Keratinocyte (primary cell): ENCODE measurements at regions not wholly inside any gene's neighbourhood (a gene's known extent, or its start where the extent isn't known, plus 50 kb on each side); places are given as distances from the start of the nearest gene placed in this dataset.

ENCODE experiments used
- DNase-seq: peaks from one replicate; pipeline ENCODE4 v3.0.0-alpha.2; 2011; ENCODE audit warnings: low read depth, missing footprints, low spot score
- FAIRE-seq: peaks from 2 replicates; lab custom pipeline; 2011; peaks lifted over from hg19 to GRCh38; lab: Jason Lieb, UNC
- H2AFZ ChIP-seq: 2 replicates; pipeline ENCODE4 v1.6.0; 2012; ENCODE audit warnings: low read length, control low read depth, inconsistent platforms; ENCODE audit not compliant: control insufficient read depth
- H3K27ac ChIP-seq: 2 replicates; pipeline ENCODE4 v1.5.1; 2011; ENCODE audit warnings: low read length; ENCODE audit not compliant: control insufficient read depth, insufficient read depth
- H3K27me3 ChIP-seq: 3 replicates; pipeline ENCODE4 v1.6.0; 2011; ENCODE audit warnings: low read length; ENCODE audit not compliant: control insufficient read depth, insufficient read depth; ENCODE audit errors: extremely low read depth
- H3K36me3 ChIP-seq, 2 experiments: 2 replicates in 1 of 2; 3 replicates in 1 of 2; pipeline ENCODE4 v1.5.1; 2011; ENCODE audit warnings: low read length in 2 of 2, mild to moderate bottlenecking in 1 of 2; ENCODE audit not compliant: control insufficient read depth in 2 of 2, insufficient read depth in 2 of 2; ENCODE audit errors: extremely low read depth in 1 of 2
- H3K4me1 ChIP-seq: 3 replicates; pipeline ENCODE4 v1.5.1; 2011; ENCODE audit warnings: low read length; ENCODE audit not compliant: control insufficient read depth, insufficient read depth; ENCODE audit errors: extremely low read depth
- H3K4me2 ChIP-seq: 3 replicates; pipeline ENCODE4 v1.6.0; 2011; ENCODE audit warnings: low read depth, low read length; ENCODE audit not compliant: control insufficient read depth, insufficient read depth; ENCODE audit errors: extremely low read depth
- H3K4me3 ChIP-seq, 3 experiments: fragments of 200-600 bp in 1 of 3; sonication (generic) in 1 of 3; 2 replicates in 2 of 3; 3 replicates in 1 of 3; pipeline ENCODE4 v1.5.1; 2011 to 2016; ENCODE audit warnings: low read length in 3 of 3, mild to moderate bottlenecking in 3 of 3, control low read depth in 2 of 3, inconsistent platforms in 1 of 3, low read depth in 1 of 3, mixed read lengths in 1 of 3, mixed run types in 1 of 3, moderate library complexity in 1 of 3; ENCODE audit not compliant: control insufficient read depth in 2 of 3, insufficient read depth in 2 of 3; ENCODE audit errors: extremely low read depth in 1 of 3
- H3K79me2 ChIP-seq: 2 replicates; pipeline ENCODE4 v1.6.0; 2012; ENCODE audit warnings: low read length; ENCODE audit not compliant: control insufficient read depth, insufficient read depth
- H3K9ac ChIP-seq: 3 replicates; pipeline ENCODE4 v1.6.0; 2011; ENCODE audit warnings: low read length; ENCODE audit not compliant: control insufficient read depth, insufficient read depth; ENCODE audit errors: extremely low read depth
- H3K9me1 ChIP-seq: 3 replicates; pipeline ENCODE4 v1.6.0; 2011; ENCODE audit warnings: low read length; ENCODE audit not compliant: control insufficient read depth, insufficient read depth; ENCODE audit errors: extremely low read depth
- H3K9me3 ChIP-seq: 2 replicates; pipeline ENCODE4 v1.5.1; 2012; ENCODE audit warnings: low read depth, low read length; ENCODE audit not compliant: control insufficient read depth
- H4K20me1 ChIP-seq: 3 replicates; pipeline ENCODE4 v1.6.0; 2011; ENCODE audit warnings: low read length; ENCODE audit not compliant: control insufficient read depth, insufficient read depth; ENCODE audit errors: extremely low read depth
- CTCF ChIP-seq, 3 experiments: IDR thresholded peaks in 1 of 3; conservative IDR thresholded peaks in 1 of 3; optimal IDR thresholded peaks in 1 of 3; 2 replicates in 2 of 3; 3 replicates in 1 of 3; pipeline versions ENCODE3 to v1.5.1; 2011; ENCODE audit warnings: low read length in 3 of 3, mild to moderate bottlenecking in 3 of 3, moderate library complexity in 2 of 3, control low read depth in 1 of 3, inconsistent platforms in 1 of 3; ENCODE audit not compliant: insufficient read depth in 2 of 3; ENCODE audit errors: extremely low read depth in 1 of 3
- EZH2 ChIP-seq: IDR thresholded peaks from one replicate; pipeline ENCODE4 v1.6.1; 2012; ENCODE audit warnings: inconsistent platforms, mild to moderate bottlenecking, low read length, moderate library complexity
- dilution Hi-C: fragments of 300-500 bp; cut with MboI; formaldehyde crosslinking; loops from one replicate; pipeline ENCODE4 v1.7.0; 2020; ENCODE audit warnings: low sequenced_read_pairs; ENCODE audit not compliant: extremely low pct_ligation_motif_present

- no peaks in the 10 kb centered on the region for H3K9me1 ChIP-seq
- H3K27me3 ChIP-seq, result no peaks in the 10 kb centered on the region
- FAIRE-seq, result no peak
Measured at GRCh38 chr6:130583268-130583667, 217.5 kb downstream of the TMEM200A start.

GRCh38 chr6:130585587-130585986, 219.8 kb downstream of the TMEM200A start:
- Histone ChIP-seq H3K9ac (no peak overlapping the region), H3K4me3 (no peak overlapping the region), H3K36me3 (no peaks in the 10 kb centered on the region), H3K9me1 (no peaks in the 10 kb centered on the region), H4K20me1 (no peaks in the 10 kb centered on the region), H3K4me1 (peaks cover 15% of the 10 kb centered on the region), H3K4me2 (no peak overlapping the region), H2AFZ (no peak overlapping the region), H3K27ac (no peak overlapping the region), H3K9me3 (no peaks in the 10 kb centered on the region), H3K27me3 (no peaks in the 10 kb centered on the region), H3K79me2 (no peaks in the 10 kb centered on the region)
- DNase-seq, result no peak
- dilution Hi-C loops, result no loop called here
- no peak for FAIRE-seq
- TF ChIP-seq CTCF (optimal IDR thresholded peaks at IDR 0.05 in 1 of 3, IDR thresholded peaks at IDR 0.05 in 1 of 3, conservative IDR thresholded peaks at IDR 0.05 in 1 of 3; ENCODE audit: extremely low read depth in 1 of 3, insufficient read depth in 2 of 3, low read length in 3 of 3), result no peak
- no peak for TF ChIP-seq EZH2

More at GRCh38 chr6:130583268-130583667, 217.5 kb downstream of the TMEM200A start:
- Histone ChIP-seq H3K4me2 (no peak overlapping the region), H3K36me3 (no peaks in the 10 kb centered on the region), H4K20me1 (no peaks in the 10 kb centered on the region), H3K27ac (no peak overlapping the region), H2AFZ (no peak overlapping the region), H3K9ac (no peak overlapping the region), H3K9me3 (no peaks in the 10 kb centered on the region), H3K79me2 (no peaks in the 10 kb centered on the region), H3K4me3 (no peak overlapping the region), H3K4me1 (peaks cover 4% of the 10 kb centered on the region)
- TF ChIP-seq EZH2 (no peak), CTCF (optimal IDR thresholded peaks at IDR 0.05 in 1 of 3, IDR thresholded peaks at IDR 0.05 in 1 of 3, conservative IDR thresholded peaks at IDR 0.05 in 1 of 3; ENCODE audit: extremely low read depth in 1 of 3, insufficient read depth in 2 of 3, low read length in 3 of 3) (no peak)
- DNase-seq, result no peak
- dilution Hi-C loops, result no loop called here
